ENCODE measurements at regions not wholly inside any gene's neighbourhood (a gene's known extent, or its start where the extent isn't known, plus 50 kb on each side); places are given as distances from the start of the nearest gene placed in this dataset.
"Not testable (repeated sequence)": the region's sequence is repeated elsewhere in the genome, so short reads cannot be mapped to it uniquely, and the experiment has no call there.

DNA sequence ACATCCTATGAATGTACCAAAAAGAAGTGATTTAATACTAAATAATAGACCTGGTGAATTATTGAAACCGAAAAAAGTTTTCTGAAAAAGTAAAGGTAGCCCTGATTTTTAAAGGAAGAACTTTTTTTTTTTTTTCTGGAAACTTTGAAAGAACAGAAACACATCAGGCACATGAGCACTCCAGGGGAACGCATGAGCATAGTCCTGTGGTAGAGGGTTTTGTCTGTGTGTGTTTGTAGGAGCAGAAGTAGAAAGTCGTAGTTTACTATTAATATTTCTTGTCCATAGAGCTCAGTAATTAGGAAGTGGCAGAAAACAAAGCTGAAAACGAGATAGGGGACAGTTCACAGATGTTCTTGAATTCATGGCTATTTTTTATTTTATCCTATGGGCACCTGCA lies 1175.9 kb upstream of the B3GALT2 start:
- H3K4me3 ChIP-seq (ENCODE audit: low read depth, low read length): no peak overlapping the region
- TF ChIP-seq, protein P1, sequence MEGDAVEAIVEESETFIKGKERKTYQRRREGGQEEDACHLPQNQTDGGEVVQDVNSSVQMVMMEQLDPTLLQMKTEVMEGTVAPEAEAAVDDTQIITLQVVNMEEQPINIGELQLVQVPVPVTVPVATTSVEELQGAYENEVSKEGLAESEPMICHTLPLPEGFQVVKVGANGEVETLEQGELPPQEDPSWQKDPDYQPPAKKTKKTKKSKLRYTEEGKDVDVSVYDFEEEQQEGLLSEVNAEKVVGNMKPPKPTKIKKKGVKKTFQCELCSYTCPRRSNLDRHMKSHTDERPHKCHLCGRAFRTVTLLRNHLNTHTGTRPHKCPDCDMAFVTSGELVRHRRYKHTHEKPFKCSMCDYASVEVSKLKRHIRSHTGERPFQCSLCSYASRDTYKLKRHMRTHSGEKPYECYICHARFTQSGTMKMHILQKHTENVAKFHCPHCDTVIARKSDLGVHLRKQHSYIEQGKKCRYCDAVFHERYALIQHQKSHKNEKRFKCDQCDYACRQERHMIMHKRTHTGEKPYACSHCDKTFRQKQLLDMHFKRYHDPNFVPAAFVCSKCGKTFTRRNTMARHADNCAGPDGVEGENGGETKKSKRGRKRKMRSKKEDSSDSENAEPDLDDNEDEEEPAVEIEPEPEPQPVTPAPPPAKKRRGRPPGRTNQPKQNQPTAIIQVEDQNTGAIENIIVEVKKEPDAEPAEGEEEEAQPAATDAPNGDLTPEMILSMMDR (IDR thresholded peaks at IDR 0.05; ENCODE audit: borderline replicate concordance, insufficient read depth, low read depth, low read length): no peak

DNA sequence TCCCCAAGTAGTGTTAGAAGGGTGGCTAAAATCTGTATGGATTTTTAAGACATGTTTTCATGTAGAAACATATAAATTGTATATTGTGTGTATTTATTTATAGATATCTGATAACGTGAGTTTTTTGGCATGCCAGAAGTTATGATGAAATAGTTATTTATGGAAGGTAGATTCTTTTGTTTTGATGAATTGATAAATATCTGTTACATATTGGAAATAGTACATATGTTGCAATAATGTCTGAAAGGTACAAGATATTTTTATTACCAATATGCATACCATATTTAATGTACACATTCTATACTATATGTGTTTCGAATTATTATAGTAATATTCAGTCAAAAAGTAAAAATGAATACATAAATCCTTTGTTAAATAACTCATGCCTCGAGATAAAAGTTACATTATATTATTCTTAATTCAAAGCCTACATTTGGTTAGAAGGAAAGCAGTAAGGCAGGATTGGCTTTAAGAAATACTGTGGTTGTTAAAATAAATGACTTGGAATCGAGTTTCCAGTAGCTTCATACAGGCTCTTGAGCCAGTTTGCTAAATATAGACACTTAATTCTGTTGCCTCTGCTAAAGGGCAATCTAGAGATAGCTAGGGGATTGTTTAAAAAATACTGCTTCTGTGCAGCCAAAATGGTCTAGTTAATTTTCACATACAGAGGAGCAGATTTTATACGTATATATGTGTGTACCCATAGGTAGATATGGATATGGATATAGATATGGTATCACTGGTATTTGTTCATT lies 1175.1 kb upstream of the B3GALT2 start:
- H3K4me3 ChIP-seq (ENCODE audit: low read depth, low read length): no peak overlapping the region
- TF ChIP-seq, protein P1 (IDR thresholded peaks at IDR 0.05; ENCODE audit: borderline replicate concordance, insufficient read depth, low read depth, low read length): no peak

DNA sequence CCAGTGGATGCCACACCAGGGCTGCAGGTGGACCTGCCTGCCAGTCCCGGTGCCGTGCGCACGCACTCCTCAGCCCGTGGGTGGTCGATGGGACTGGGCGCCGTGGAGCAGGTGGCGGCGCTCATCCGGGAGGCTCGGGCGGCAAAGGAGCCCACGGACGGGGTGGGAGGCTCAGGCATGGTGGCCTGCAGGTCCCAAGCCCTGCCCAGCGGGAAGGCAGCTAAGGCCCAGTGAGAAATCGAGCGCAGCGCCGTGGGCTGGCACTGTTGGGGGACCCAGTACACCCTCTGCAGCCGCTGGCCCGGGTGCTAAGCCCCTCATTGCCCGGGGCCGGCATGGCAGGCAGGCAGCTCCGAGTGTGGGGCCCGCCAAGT lies 1171.8 kb upstream of the B3GALT2 start:
- H3K4me3 ChIP-seq (ENCODE audit: low read depth, low read length): no peak overlapping the region
- TF ChIP-seq, protein P1 (IDR thresholded peaks at IDR 0.05; ENCODE audit: borderline replicate concordance, insufficient read depth, low read depth, low read length): no peak

DNA sequence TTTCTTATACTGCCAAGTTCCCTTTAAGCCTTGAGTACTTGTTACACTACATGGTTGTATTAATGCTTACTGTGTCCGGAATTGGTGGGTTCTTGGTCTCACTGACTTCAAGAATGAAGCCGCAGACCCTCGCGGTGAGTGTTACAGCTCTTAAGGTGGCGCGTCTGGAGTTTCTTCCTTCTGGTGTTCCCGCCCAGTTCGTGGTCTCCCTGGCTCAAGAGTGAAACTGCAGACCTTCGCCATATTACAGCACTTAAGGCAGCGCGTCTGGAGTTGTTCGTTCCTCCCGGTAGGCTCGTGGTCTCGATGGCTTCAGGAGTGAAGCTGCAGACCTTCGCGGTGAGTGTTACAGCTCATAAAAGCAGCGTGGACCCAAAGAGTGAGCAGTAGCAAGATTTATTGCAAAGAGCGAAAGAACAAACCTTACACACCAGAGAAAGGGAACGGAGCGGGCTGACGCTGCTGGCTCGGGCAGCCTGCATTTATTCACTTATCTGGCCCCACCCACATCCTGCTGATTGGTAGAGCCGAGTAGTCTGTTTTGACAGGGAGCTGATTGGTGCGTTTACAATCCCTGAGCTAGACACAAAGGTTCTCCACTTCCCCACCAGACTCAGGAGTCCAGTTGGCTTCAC lies 1171.3 kb upstream of the B3GALT2 start:
- H3K4me3 ChIP-seq (ENCODE audit: low read depth, low read length): not testable (repeated sequence)

DNA sequence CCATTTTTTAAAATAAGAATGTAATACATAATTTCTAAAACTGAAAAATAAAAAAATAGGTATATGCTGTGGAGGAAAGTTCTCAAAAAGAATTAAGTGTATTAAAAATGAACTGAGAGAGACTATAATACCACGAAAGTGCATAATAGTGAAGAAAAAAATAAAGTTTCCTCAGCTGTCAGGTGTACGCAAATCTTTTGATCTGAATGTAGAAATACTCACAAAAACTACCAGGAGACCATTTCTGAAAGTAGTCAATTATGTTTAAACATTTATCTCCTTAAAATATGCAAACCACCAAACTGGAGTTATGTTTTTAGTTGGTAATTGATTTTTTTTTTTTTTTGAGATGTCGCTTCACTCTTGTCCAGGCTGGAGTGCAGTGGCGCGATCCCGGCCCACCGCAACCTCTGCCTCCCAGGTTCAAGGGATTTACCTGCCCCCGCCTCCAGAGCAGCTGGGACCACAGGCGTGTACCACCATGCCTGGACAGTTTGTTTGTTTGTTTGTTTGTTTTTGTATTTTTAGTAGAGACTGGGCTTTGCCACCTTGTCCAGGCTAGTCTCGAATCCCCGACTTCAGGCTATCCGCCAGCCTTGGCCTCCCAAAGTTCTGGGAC lies 1169.2 kb upstream of the B3GALT2 start:
- H3K4me3 ChIP-seq (ENCODE audit: low read depth, low read length): no peak overlapping the region
- TF ChIP-seq, protein P1 (IDR thresholded peaks at IDR 0.05; ENCODE audit: borderline replicate concordance, insufficient read depth, low read depth, low read length): no peak

DNA sequence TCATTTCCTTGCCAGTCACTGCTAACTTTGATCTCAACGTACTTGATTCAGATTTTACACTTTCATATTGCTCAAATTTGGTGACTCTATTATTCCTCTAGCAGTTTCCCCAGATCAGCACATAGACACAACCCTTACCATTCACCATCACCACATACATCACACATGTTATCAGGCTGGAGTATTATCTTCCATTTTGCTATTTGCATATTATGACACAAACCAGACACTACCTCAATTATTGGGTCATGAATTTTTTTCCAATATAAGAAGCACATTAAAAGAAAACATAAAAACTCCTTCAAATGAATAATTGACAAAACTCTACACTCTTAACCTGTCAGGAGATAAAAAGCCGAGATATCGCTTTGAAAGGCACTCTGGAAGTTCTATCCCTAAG lies 1166.7 kb upstream of the B3GALT2 start:
- TF ChIP-seq, protein P1 (IDR thresholded peaks at IDR 0.05; ENCODE audit: borderline replicate concordance, insufficient read depth, low read depth, low read length): no peak
- H3K4me3 ChIP-seq (ENCODE audit: low read depth, low read length): no peak overlapping the region

DNA sequence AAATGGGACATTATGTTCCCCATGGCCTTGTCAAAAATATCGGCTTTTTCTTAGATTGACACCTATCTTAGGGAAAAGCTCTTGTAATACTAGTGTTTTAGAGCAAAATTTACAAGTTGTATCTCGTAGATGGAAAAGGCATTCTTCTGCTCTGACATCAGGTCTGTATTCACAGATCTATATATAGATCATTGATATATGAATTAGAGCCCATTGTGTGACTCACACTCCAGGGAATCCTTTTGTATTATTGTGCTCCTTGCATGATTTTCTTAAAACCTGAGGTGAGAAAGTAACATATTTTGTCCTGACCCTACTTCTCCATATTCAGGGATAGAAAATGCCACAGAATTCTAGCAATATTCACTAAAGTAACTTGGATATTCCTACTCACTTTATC lies 1160.8 kb upstream of the B3GALT2 start:
- TF ChIP-seq, protein P1 (IDR thresholded peaks at IDR 0.05; ENCODE audit: borderline replicate concordance, insufficient read depth, low read depth, low read length): no peak
- H3K4me3 ChIP-seq (ENCODE audit: low read depth, low read length): no peak overlapping the region

Data from GM12875 (cell line).